Type B pancreatic cell (in vitro differentiated cells): ENCODE measurements at regions not wholly inside any gene's neighbourhood (a gene's known extent, or its start where the extent isn't known, plus 50 kb on each side); places are given as distances from the start of the nearest gene placed in this dataset.
"Not testable (repeated sequence)": the region's sequence is repeated elsewhere in the genome, so short reads cannot be mapped to it uniquely, and the experiment has no call there.

ENCODE experiments used
- DNase-seq: peaks from one replicate; pipeline ENCODE4 v3.0.0; 2021; ENCODE audit warnings: mixed read lengths; ENCODE audit not compliant: unreplicated experiment; ENCODE audit errors: extremely low spot score
- H3K27ac Mint-ChIP-seq: 2 replicates; pipeline ENCODE4 v1.8.0; 2021; ENCODE audit warnings: mild to moderate bottlenecking, mixed read lengths
- H3K27me3 Mint-ChIP-seq: 2 replicates; pipeline ENCODE4 v1.8.0; 2021; ENCODE audit warnings: mixed read lengths
- H3K36me3 Mint-ChIP-seq: 2 replicates; pipeline ENCODE4 v1.8.0; 2021; ENCODE audit warnings: mixed read lengths
- H3K4me1 Mint-ChIP-seq: one replicate; pipeline ENCODE4 v1.8.0; 2021; ENCODE audit warnings: mixed read lengths; ENCODE audit not compliant: unreplicated experiment
- H3K4me3 Mint-ChIP-seq: 2 replicates; pipeline ENCODE4 v1.8.0; 2021; ENCODE audit warnings: mild to moderate bottlenecking, mixed read lengths
- H3K9me3 Mint-ChIP-seq: 2 replicates; pipeline ENCODE4 v1.8.0; 2021; ENCODE audit warnings: mixed read lengths
- TF ChIP-seq, protein P1 (sequence below): fragments of 200-600 bp; sonication (generic); conservative IDR thresholded peaks from 2 replicates; pipeline ENCODE4 v1.5.0; 2021; ENCODE audit warnings: antibody characterized with exemption, mild to moderate bottlenecking

DNA sequence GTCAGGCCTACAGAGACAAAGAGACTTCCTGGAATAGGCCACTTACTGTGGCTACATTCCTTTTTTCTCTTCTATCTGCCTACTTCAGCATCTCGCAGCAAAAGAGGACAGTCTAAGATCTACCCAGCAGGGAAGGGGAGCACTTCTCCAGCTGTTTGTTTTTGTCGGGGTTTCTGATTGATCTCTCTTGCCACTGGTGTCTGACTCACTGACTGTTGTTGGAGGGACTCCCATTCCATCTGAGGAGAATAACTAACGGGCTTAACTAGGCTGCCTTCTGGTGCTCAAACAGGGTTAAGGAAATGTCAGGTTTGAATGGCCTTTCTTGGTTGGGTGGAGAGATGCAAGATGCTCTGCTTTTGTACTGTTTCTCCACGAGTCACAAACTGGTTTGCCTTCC, 100.2 kb upstream of the TMEM164 start:
- no peak for DNase-seq
- Mint-ChIP-seq H3K36me3 (no peaks in the 10 kb centered on the region), H3K9me3 (peaks cover 11% of the 10 kb centered on the region), H3K4me3 (no peak overlapping the region), H3K27me3 (peaks cover 19% of the 10 kb centered on the region), H3K4me1 (no peaks in the 10 kb centered on the region), H3K27ac (peak overlapping the region; percentile 0)
- TF ChIP-seq, protein P1, sequence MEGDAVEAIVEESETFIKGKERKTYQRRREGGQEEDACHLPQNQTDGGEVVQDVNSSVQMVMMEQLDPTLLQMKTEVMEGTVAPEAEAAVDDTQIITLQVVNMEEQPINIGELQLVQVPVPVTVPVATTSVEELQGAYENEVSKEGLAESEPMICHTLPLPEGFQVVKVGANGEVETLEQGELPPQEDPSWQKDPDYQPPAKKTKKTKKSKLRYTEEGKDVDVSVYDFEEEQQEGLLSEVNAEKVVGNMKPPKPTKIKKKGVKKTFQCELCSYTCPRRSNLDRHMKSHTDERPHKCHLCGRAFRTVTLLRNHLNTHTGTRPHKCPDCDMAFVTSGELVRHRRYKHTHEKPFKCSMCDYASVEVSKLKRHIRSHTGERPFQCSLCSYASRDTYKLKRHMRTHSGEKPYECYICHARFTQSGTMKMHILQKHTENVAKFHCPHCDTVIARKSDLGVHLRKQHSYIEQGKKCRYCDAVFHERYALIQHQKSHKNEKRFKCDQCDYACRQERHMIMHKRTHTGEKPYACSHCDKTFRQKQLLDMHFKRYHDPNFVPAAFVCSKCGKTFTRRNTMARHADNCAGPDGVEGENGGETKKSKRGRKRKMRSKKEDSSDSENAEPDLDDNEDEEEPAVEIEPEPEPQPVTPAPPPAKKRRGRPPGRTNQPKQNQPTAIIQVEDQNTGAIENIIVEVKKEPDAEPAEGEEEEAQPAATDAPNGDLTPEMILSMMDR = no peak

DNA sequence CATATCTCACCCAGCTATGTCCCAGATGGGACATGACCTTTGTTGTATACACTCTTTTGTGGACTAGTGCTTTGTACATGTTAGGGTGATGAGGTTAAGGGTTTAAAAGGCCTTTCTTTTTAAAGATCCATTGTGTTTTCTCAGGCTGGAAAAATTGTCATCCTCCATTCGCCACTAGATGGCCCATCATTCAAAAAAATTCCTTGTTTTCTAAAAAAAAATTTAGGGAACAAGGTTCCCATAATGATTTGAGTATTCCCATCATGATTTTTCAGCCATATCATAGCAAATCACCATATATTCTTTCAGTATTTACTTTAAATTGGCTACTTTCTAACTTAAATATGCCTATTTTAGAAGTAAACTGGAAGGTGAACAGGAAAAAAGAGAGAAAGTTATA, 91.9 kb upstream of the TMEM164 start:
- TF ChIP-seq, protein P1 = peak; percentile 79
- Mint-ChIP-seq H3K9me3 (no peaks in the 10 kb centered on the region), H3K36me3 (no peaks in the 10 kb centered on the region), H3K4me1 (no peaks in the 10 kb centered on the region), H3K27ac (no peak overlapping the region), H3K4me3 (no peak overlapping the region), H3K27me3 (peaks cover 5% of the 10 kb centered on the region)
- no peak for DNase-seq

DNA sequence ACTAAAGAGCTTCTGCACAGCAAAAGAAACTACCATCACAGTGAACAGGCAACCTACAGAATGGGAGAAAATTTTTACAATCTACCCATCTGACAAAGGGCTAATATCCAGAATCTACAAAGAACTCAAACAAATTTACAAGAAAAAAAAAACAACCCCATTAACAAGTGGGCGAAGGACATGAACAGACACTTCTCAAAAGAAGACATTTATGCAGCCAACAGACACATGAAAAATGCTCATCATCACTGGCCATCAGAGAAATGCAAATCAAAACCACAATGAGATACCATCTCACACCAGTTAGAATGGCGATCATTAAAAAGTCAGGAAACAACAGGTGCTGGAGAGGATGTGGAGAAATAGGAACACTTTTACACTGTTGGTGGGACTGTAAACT, 89.9 kb upstream of the TMEM164 start:
- not testable (repeated sequence) for H3K36me3 Mint-ChIP-seq, H3K27me3 Mint-ChIP-seq, H3K4me3 Mint-ChIP-seq, H3K27ac Mint-ChIP-seq, DNase-seq, H3K4me1 Mint-ChIP-seq, H3K9me3 Mint-ChIP-seq

DNA sequence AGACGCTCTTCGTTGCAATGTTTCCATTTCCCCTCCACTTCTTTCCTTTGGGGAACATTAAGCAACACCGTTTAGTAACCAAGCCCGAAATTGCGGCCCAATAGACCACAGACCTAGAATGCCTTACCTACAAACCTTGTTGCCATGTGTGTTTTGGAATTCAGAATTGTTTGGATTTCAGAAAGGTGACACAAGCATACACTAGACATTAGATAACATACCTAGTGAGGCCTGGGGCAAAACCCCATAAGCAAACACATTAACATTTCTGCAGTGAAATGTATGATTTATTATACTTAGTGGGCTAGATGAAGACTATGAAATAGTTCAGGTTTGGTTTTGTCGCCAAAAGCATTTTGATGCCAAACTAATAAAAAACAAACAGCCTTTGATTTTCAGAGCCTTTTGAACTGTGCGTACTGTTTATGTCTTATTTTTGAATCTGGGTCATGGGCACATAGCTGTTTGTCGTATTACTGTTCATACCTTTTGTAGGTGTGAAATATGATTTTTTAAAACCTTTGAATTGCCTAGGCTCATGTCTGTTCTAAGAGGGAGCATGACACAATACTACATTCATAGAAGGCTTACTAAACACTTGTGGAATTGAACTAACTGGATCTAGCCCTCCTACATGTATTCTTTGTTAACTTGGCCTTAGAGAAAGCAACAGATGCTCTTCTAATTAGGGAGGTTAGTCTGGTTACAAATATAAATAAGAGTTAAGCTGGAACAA, 88.6 kb upstream of the TMEM164 start:
- no peak for DNase-seq
- H3K9me3 Mint-ChIP-seq = no peaks in the 10 kb centered on the region
- H3K27me3 Mint-ChIP-seq = no peaks in the 10 kb centered on the region
- no peak overlapping the region for H3K4me3 Mint-ChIP-seq
- peaks cover 4% of the 10 kb centered on the region for H3K4me1 Mint-ChIP-seq
- no peak overlapping the region for H3K27ac Mint-ChIP-seq
- no peaks in the 10 kb centered on the region for H3K36me3 Mint-ChIP-seq
- TF ChIP-seq, protein P1 = no peak

DNA sequence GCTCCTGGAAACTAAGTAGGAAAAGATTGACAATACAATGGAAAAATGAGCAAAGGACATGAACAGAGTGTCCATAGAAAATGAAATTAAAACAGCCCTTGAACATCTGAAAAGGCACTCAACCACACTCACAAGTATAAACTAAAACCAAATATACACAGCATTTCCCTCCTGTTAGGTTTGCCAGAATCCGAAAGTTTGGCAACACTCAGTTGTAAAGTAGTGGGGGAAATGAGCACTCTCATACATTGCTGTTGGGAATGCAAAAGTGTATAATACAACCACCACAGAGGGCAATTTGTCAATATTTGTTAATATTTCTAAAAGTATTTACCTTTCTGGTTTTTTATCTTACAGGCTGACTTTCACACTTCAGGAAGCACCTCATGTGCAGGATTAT, 84.2 kb upstream of the TMEM164 start:
- Mint-ChIP-seq H3K36me3 (no peaks in the 10 kb centered on the region), H3K4me3 (no peak overlapping the region), H3K4me1 (peaks cover 12% of the 10 kb centered on the region), H3K27me3 (no peaks in the 10 kb centered on the region), H3K27ac (no peak overlapping the region), H3K9me3 (no peaks in the 10 kb centered on the region)
- TF ChIP-seq, protein P1 = no peak
- no peak for DNase-seq

DNA sequence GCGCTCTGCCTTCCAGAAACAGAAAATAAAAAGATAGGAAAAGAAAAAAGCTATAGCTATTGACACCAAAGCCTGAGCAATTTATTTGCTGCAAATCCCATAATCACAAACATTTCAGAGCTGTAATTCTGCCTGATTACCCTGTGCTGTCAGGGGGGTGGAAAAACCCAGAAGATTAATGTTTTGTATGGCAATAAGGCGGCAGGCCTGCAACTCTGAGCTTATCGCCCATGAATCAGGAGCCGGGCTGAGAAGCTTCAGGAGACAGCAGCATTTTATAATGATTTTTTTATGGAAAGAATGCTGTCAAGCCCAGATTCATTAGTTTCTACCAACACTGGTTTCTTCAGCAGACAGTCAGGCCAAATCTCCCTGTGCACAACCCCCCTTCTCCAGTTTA, 82.6 kb upstream of the TMEM164 start:
- no peaks in the 10 kb centered on the region for H3K27me3 Mint-ChIP-seq
- H3K4me1 Mint-ChIP-seq = peaks cover 12% of the 10 kb centered on the region
- no peak overlapping the region for H3K27ac Mint-ChIP-seq
- no peak for DNase-seq
- TF ChIP-seq, protein P1 = no peak
- H3K9me3 Mint-ChIP-seq = no peaks in the 10 kb centered on the region
- H3K4me3 Mint-ChIP-seq = no peak overlapping the region
- H3K36me3 Mint-ChIP-seq = no peaks in the 10 kb centered on the region
